Large intestine (tissue), 3 donors: ENCODE measurements at regions not wholly inside any gene's neighbourhood (a gene's known extent, or its start where the extent isn't known, plus 50 kb on each side); places are given as distances from the start of the nearest gene placed in this dataset.
"Not testable (repeated sequence)": the region's sequence is repeated elsewhere in the genome, so short reads cannot be mapped to it uniquely, and the experiment has no call there.

Experiments
- DNase-seq, 2 donors: peaks; one replicate each; pipeline versions ENCODE4 v3.0.0 to v3.0.0-alpha.2; 2013
- H3K27ac ChIP-seq: one replicate; pipeline ENCODE4 v1.5.1; 2013; ENCODE audit warnings: low read length
- H3K27me3 ChIP-seq: 2 replicates; pipeline ENCODE4 v1.6.1; 2013; ENCODE audit warnings: low read length; ENCODE audit not compliant: control insufficient read depth, insufficient read depth
- H3K36me3 ChIP-seq: 2 replicates; pipeline ENCODE4 v1.6.1; 2013; ENCODE audit warnings: low read length; ENCODE audit not compliant: control insufficient read depth, insufficient read depth
- H3K4me1 ChIP-seq: one replicate; pipeline ENCODE4 v1.6.1; 2013; ENCODE audit warnings: low read length; ENCODE audit not compliant: control insufficient read depth, insufficient read depth
- H3K4me3 ChIP-seq: one replicate; pipeline ENCODE4 v1.5.1; 2013; ENCODE audit warnings: low read length
- H3K9me3 ChIP-seq: one replicate; pipeline ENCODE4 v1.6.1; 2013; ENCODE audit warnings: mild to moderate bottlenecking, low read depth, low read length, moderate library complexity; ENCODE audit not compliant: control insufficient read depth
- WGBS: methylation state at CpG from one replicate; pipeline ENCODE4 v1.1.5; 2013; ENCODE audit warnings: low lambda C conversion rate; ENCODE audit not compliant: insufficient coverage; 5-methylcytosine and 5-hydroxymethylcytosine counted together

- WGBS = 100% methylated on average over 1 of the region's 2 CpGs
- not testable (repeated sequence) for H3K9me3 ChIP-seq, H3K27me3 ChIP-seq, H3K4me3 ChIP-seq, H3K27ac ChIP-seq, H3K4me1 ChIP-seq, DNase-seq, H3K36me3 ChIP-seq
These were observed 235.8 kb upstream of the NOCT start for GRCh38 chr4:138779761-138780160.

DNA sequence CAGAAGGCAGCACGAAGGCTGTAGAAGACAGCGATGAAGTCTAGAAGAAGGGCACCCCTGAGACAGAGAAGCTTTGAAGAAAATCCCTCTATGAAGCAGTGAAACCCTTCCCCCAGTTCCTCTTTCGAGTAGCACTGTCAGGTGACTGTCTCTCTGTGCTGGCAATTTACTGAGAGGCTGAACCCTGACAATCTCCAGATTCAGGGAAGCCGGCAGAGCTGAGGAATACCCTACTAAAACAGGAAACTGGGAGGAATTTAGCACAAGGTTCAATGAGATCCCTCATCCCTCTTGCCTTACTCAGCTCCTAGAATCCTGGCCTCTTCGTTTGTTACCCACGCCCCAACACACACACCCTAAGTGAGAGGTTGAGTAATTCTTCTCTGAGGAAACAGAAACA lies 239.7 kb upstream of the NOCT start:
- no peaks in the 10 kb centered on the region for H3K9me3 ChIP-seq
- DNase-seq = peak; percentile 19 to 65
- H3K27ac ChIP-seq = peak overlapping the region; percentile 7
- H3K36me3 ChIP-seq = no peaks in the 10 kb centered on the region
- H3K4me3 ChIP-seq = no peak overlapping the region
- no peaks in the 10 kb centered on the region for H3K27me3 ChIP-seq
- WGBS = no CpG with 5 or more reads among the region's 6 CpGs
- peaks cover 4% of the 10 kb centered on the region for H3K4me1 ChIP-seq

- H3K9me3 ChIP-seq = no peaks in the 10 kb centered on the region
- H3K27me3 ChIP-seq = no peaks in the 10 kb centered on the region
- no peaks in the 10 kb centered on the region for H3K36me3 ChIP-seq
- no peak for DNase-seq
- peak overlapping the region; percentile 7 for H3K27ac ChIP-seq
- peaks cover 4% of the 10 kb centered on the region for H3K4me1 ChIP-seq
- no peak overlapping the region for H3K4me3 ChIP-seq
- WGBS = 79% methylated on average over 2 of the region's 3 CpGs
These were observed 240.1 kb upstream of the NOCT start for GRCh38 chr4:138775489-138775888.

- Histone ChIP-seq H3K4me3 (no peak overlapping the region), H3K27me3 (no peaks in the 10 kb centered on the region), H3K27ac (no peak overlapping the region), H3K36me3 (no peaks in the 10 kb centered on the region), H3K4me1 (peaks cover 4% of the 10 kb centered on the region), H3K9me3 (no peaks in the 10 kb centered on the region)
- WGBS = 100% methylated on average over 1 of the region's 4 CpGs
- DNase-seq = no peak
These were observed 240.6 kb upstream of the NOCT start for GRCh38 chr4:138774940-138775339.

GRCh38 chr4:138774125-138774524 lies 241.5 kb upstream of the NOCT start:
- H3K27ac ChIP-seq, H3K4me1 ChIP-seq, H3K4me3 ChIP-seq, DNase-seq, H3K27me3 ChIP-seq, H3K9me3 ChIP-seq, H3K36me3 ChIP-seq: not testable (repeated sequence)
- no CpG with 5 or more reads among the region's 4 CpGs for WGBS

- H3K4me1 ChIP-seq = peaks cover 4% of the 10 kb centered on the region
- H3K4me3 ChIP-seq = no peak overlapping the region
- H3K9me3 ChIP-seq = no peaks in the 10 kb centered on the region
- no peaks in the 10 kb centered on the region for H3K27me3 ChIP-seq
- no peak for DNase-seq
- 100% methylated on average over 2 of the region's 3 CpGs for WGBS
- no peaks in the 10 kb centered on the region for H3K36me3 ChIP-seq
- no peak overlapping the region for H3K27ac ChIP-seq
These were observed 242.3 kb upstream of the NOCT start for GRCh38 chr4:138773321-138773720.

DNA sequence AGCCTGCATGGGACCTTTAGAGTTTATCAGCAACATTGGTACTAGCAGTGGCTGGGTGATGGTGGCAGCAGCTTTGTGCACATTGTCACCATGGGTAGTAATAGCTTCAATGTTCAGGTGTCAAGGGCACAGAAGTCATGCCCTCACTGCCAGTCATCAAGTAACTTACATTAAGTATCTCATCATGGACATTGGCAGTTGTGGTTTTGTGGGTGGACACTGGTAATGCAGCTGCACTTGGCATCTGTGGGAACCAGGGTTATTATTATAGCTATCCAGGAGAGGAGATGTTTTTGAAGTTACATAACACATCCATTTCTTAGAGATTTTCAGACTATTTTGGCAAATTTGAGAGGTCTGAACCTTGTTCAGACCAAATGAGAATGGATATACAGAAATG lies 243.2 kb upstream of the NOCT start:
- Histone ChIP-seq H3K36me3 (no peaks in the 10 kb centered on the region), H3K27me3 (no peaks in the 10 kb centered on the region), H3K27ac (no peak overlapping the region), H3K4me1 (peaks cover 4% of the 10 kb centered on the region), H3K4me3 (no peak overlapping the region), H3K9me3 (no peaks in the 10 kb centered on the region)
- no peak for DNase-seq

- H3K27ac ChIP-seq = no peak overlapping the region
- H3K27me3 ChIP-seq = no peaks in the 10 kb centered on the region
- DNase-seq = no peak
- H3K9me3 ChIP-seq = no peaks in the 10 kb centered on the region
- no peaks in the 10 kb centered on the region for H3K36me3 ChIP-seq
- H3K4me3 ChIP-seq = no peak overlapping the region
- 100% methylated on average over 1 of the region's 4 CpGs for WGBS
- H3K4me1 ChIP-seq = peaks cover 4% of the 10 kb centered on the region
These were observed 244.8 kb upstream of the NOCT start for GRCh38 chr4:138770818-138771217.

DNA sequence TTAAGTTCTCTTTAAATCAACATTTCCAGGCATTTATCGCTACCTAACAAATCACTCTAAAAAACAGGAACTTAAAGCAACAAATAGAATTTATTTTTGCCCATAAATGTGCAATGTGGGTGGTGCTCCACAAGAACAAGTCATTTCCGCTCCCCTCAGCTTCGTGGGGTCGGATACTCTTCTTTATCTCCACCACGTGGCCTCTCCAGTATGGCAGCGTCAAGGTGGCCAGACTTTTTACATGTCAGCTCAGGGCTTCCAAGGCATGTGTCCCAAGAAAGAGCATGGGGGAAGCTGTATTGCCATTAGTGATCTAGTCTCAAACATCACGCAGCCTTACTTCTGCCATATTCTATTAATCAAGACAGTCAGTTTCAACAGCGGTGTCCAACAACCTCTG lies 249.2 kb upstream of the NOCT start:
- Histone ChIP-seq H3K27ac (no peak overlapping the region), H3K4me3 (no peak overlapping the region), H3K4me1 (no peaks in the 10 kb centered on the region), H3K9me3 (no peaks in the 10 kb centered on the region), H3K36me3 (no peaks in the 10 kb centered on the region), H3K27me3 (no peaks in the 10 kb centered on the region)
- DNase-seq = no peak
- WGBS = no CpG with 5 or more reads among the region's 8 CpGs

- Histone ChIP-seq H3K27ac (no peak overlapping the region), H3K4me1 (no peaks in the 10 kb centered on the region), H3K9me3 (no peaks in the 10 kb centered on the region), H3K27me3 (no peaks in the 10 kb centered on the region), H3K36me3 (no peaks in the 10 kb centered on the region), H3K4me3 (no peak overlapping the region)
- WGBS = no CpG with 5 or more reads among the region's 3 CpGs
- DNase-seq = no peak
These were observed 250.1 kb upstream of the NOCT start for GRCh38 chr4:138765442-138765841.

DNA sequence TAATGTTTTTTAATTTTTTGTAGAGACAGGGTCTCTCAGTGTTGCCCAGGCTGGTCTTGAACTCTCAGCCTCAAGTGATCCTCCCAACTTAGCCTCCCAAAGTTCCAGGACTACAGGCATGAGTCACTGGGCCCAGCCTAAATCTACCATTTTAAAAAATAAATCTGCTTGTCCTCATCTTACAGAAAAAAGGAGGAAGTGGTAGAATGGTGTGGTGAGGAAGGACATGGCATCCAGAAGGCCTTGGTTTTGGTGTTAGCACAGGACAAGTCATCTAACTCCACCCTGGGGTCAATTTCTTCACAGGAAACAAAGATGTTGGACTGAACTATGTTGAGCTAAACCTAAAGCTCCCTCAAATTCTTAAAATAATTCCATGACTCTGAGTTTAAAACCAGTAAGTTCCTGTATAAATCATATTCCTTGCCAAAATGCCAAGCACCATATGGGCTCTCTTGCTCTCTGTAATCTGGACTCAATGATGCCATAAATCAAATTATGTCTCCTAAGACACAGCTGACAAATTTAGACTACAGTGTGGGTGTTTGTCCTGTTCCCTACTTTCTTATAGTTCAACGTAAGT lies 253.9 kb upstream of the NOCT start:
- Histone ChIP-seq H3K4me1 (no peaks in the 10 kb centered on the region), H3K36me3 (no peaks in the 10 kb centered on the region), H3K27ac (no peak overlapping the region), H3K4me3 (no peak overlapping the region), H3K27me3 (no peaks in the 10 kb centered on the region), H3K9me3 (no peaks in the 10 kb centered on the region)
- no CpG with 5 or more reads among the region's 1 CpG for WGBS
- no peak for DNase-seq
